ENCODE measurements at regions not wholly inside any gene's neighbourhood (a gene's known extent, or its start where the extent isn't known, plus 50 kb on each side); places are given as distances from the start of the nearest gene placed in this dataset.

GRCh38 chr3:72131899-72132298 is 347.0 kb upstream of the PROK2 start:
- Histone ChIP-seq H3K4me3 (no peak overlapping the region), H3K9me3 (no peaks in the 10 kb centered on the region)
- TF ChIP-seq, protein P1, sequence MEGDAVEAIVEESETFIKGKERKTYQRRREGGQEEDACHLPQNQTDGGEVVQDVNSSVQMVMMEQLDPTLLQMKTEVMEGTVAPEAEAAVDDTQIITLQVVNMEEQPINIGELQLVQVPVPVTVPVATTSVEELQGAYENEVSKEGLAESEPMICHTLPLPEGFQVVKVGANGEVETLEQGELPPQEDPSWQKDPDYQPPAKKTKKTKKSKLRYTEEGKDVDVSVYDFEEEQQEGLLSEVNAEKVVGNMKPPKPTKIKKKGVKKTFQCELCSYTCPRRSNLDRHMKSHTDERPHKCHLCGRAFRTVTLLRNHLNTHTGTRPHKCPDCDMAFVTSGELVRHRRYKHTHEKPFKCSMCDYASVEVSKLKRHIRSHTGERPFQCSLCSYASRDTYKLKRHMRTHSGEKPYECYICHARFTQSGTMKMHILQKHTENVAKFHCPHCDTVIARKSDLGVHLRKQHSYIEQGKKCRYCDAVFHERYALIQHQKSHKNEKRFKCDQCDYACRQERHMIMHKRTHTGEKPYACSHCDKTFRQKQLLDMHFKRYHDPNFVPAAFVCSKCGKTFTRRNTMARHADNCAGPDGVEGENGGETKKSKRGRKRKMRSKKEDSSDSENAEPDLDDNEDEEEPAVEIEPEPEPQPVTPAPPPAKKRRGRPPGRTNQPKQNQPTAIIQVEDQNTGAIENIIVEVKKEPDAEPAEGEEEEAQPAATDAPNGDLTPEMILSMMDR (IDR thresholded peaks at IDR 0.05) = no peak

DNA sequence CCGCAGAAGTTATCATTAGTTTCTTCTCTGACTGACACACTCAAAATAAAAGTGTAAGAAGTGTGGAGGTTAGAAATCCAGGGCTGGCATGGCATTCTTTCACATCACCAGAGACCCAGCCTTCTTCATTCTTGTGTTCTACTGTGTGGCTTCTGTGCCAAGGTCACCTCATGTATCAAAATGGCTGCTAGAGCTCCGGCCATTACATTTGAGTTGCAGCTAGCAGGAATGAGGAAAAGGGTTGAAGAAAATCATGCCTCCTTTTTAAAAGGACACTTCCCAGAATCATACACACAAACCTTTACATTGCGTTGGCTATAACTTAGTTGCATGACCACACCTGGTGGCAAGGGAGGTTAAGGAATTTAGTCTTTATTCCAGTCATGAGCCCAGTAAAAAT is 345.6 kb upstream of the PROK2 start:
- Histone ChIP-seq H3K9me3 (no peaks in the 10 kb centered on the region), H3K27ac (no peak overlapping the region), H3K36me3 (no peaks in the 10 kb centered on the region), H3K4me3 (no peak overlapping the region), H3K27me3 (no peaks in the 10 kb centered on the region), H3K4me1 (peaks cover 0 to 9% of the 10 kb centered on the region in 2 donors)
- TF ChIP-seq, protein P1 (IDR thresholded peaks at IDR 0.05) = no peak
- no peak for DNase-seq (ENCODE audit: low spot score)

More at GRCh38 chr3:72131899-72132298, 347.0 kb upstream of the PROK2 start:
- no peaks in the 10 kb centered on the region for H3K36me3 ChIP-seq
- no peak overlapping the region for H3K27ac ChIP-seq
- no peaks in the 10 kb centered on the region for H3K27me3 ChIP-seq
- peaks cover 0 to 9% of the 10 kb centered on the region in 2 donors for H3K4me1 ChIP-seq
- no peak for DNase-seq (ENCODE audit: low spot score)

GRCh38 chr3:72129501-72130094 is 344.6 kb upstream of the PROK2 start:
- Histone ChIP-seq H3K27ac (no peak overlapping the region), H3K27me3 (no peaks in the 10 kb centered on the region), H3K4me3 (no peak overlapping the region), H3K9me3 (no peaks in the 10 kb centered on the region), H3K36me3 (no peaks in the 10 kb centered on the region), H3K4me1 (peaks cover 0 to 9% of the 10 kb centered on the region in 2 donors)
- no peak for DNase-seq (ENCODE audit: low spot score)
- TF ChIP-seq, protein P1 (IDR thresholded peaks at IDR 0.05) = no peak

GRCh38 chr3:72128921-72129320 is 344.0 kb upstream of the PROK2 start:
- Histone ChIP-seq H3K27me3 (no peaks in the 10 kb centered on the region), H3K4me3 (no peak overlapping the region), H3K27ac (no peak overlapping the region), H3K36me3 (no peaks in the 10 kb centered on the region), H3K9me3 (no peaks in the 10 kb centered on the region), H3K4me1 (peaks cover 0 to 9% of the 10 kb centered on the region in 2 donors)
- no peak for DNase-seq (ENCODE audit: low spot score)
- TF ChIP-seq, protein P1 (IDR thresholded peaks at IDR 0.05) = no peak

DNA sequence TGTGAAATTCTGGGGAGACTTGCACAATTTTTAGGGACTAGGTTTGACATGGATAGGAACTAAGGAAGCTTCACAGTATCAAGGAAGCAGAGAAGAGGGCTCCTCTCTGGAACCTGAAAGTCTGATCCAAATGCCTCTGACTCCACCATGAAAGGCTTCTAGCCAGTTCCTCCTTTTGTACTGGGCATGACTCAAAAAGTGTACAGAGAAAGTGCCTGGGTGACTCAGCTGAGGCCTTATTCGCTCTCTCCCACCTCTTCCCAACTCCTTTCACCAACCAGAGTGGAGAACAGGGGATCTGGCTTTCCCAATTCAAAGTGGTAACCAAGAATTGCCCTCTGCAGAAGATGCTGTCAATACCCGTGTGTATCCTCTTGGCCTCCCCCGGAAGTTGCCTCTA is 342.9 kb upstream of the PROK2 start:
- H3K27ac ChIP-seq = no peak overlapping the region

More for the DNA sequence above, 342.9 kb upstream of the PROK2 start:
- no peaks in the 10 kb centered on the region for H3K27me3 ChIP-seq
- H3K36me3 ChIP-seq = no peaks in the 10 kb centered on the region
- H3K4me1 ChIP-seq = peaks cover 0 to 9% of the 10 kb centered on the region in 2 donors
- DNase-seq (ENCODE audit: low spot score) = no peak
- H3K4me3 ChIP-seq = no peak overlapping the region
- no peaks in the 10 kb centered on the region for H3K9me3 ChIP-seq
- TF ChIP-seq, protein P1 (IDR thresholded peaks at IDR 0.05) = no peak

Data from right atrium auricular region (tissue), 2 donors.